H1 (cell line): ENCODE measurements at regions not wholly inside any gene's neighbourhood (a gene's known extent, or its start where the extent isn't known, plus 50 kb on each side); places are given as distances from the start of the nearest gene placed in this dataset.

Source experiments
- CTCF ChIA-PET: fragments of 300-600 bp; sonication (Branson Sonifier 250); formaldehyde crosslinking; loops from one replicate; lab custom pipeline; 2021; ENCODE audit not compliant: partially characterized antibody; lab: Charles Lee
- POLR2A ChIA-PET: fragments of 300-600 bp; sonication (Branson Sonifier 250); formaldehyde crosslinking; loops from one replicate; lab custom pipeline; 2021; ENCODE audit warnings: inconsistent platforms; ENCODE audit not compliant: partially characterized antibody; lab: Charles Lee
- DNase-seq, 2 experiments: peaks; one replicate each; pipeline versions ENCODE4 v3.0.0 to v3.0.0-alpha.2; 2010 to 2022; ENCODE audit warnings: low spot score in 2 of 2, low read depth in 1 of 2, mixed read lengths in 1 of 2
- FAIRE-seq: peaks from 2 replicates; lab custom pipeline; 2011; peaks lifted over from hg19 to GRCh38; lab: Jason Lieb, UNC
- H2AFZ ChIP-seq: 2 replicates; pipeline ENCODE4 v1.8.1; 2012; ENCODE audit warnings: low read length, inconsistent platforms
- H2AK5ac ChIP-seq: 2 replicates; pipeline ENCODE4 v1.6.1; 2013; ENCODE audit warnings: low read depth, low read length
- H2BK120ac ChIP-seq: replicated peaks from 2 replicates; pipeline ENCODE3; 2013; ENCODE audit warnings: low read depth, low read length, inconsistent platforms
- H2BK12ac ChIP-seq: 2 replicates; pipeline ENCODE4 v1.6.1; 2013; ENCODE audit warnings: low read depth, low read length
- H2BK15ac ChIP-seq: 2 replicates; pipeline ENCODE4 v1.6.1; 2013; ENCODE audit warnings: low read length
- H2BK20ac ChIP-seq: 2 replicates; pipeline ENCODE4 v1.6.1; 2013; ENCODE audit warnings: low read length
- H2BK5ac ChIP-seq: 2 replicates; pipeline ENCODE4 v1.6.1; 2013; ENCODE audit warnings: low read depth, low read length
- H3K14ac ChIP-seq: 2 replicates; pipeline ENCODE4 v1.6.1; 2013; ENCODE audit warnings: inconsistent platforms; ENCODE audit not compliant: insufficient read length
- H3K18ac ChIP-seq: 2 replicates; pipeline ENCODE4 v1.6.1; 2013; ENCODE audit warnings: low read length; ENCODE audit errors: extremely low read depth
- H3K23ac ChIP-seq: 2 replicates; pipeline ENCODE4 v1.6.1; 2013; ENCODE audit warnings: inconsistent platforms; ENCODE audit not compliant: insufficient read length
- H3K23me2 ChIP-seq: 2 replicates; pipeline ENCODE4 v1.6.1; 2013; ENCODE audit warnings: low read depth, low read length
- H3K27ac ChIP-seq: 2 replicates; pipeline ENCODE4 v1.6.1; 2011; ENCODE audit warnings: low read depth, low read length, inconsistent platforms
- H3K27me3 ChIP-seq, 4 experiments: replicated peaks in 1 of 4; 1 replicate in 1 of 4; 2 replicates in 3 of 4; pipeline versions ENCODE4 v1.6.1 to v1.8.1; 2011 to 2013; ENCODE audit warnings: low read length in 3 of 4, mild to moderate bottlenecking in 3 of 4, inconsistent platforms in 2 of 4, mixed read lengths in 2 of 4, moderate library complexity in 1 of 4; ENCODE audit not compliant: control insufficient read depth in 3 of 4, insufficient read depth in 3 of 4; ENCODE audit errors: extremely low read depth in 1 of 4
- H3K36me3 ChIP-seq, 4 experiments: 2 replicates each; pipeline versions ENCODE4 v1.6.1 to v1.8.1; 2011 to 2013; ENCODE audit warnings: mild to moderate bottlenecking in 4 of 4, low read length in 3 of 4, moderate library complexity in 2 of 4, control low read depth in 1 of 4, inconsistent platforms in 1 of 4; ENCODE audit not compliant: insufficient read depth in 4 of 4, control insufficient read depth in 2 of 4
- H3K4ac ChIP-seq: replicated peaks from 2 replicates; pipeline ENCODE3; 2013; ENCODE audit warnings: low read length, low read depth, mixed read lengths, inconsistent platforms; ENCODE audit not compliant: insufficient read length
- H3K4me1 ChIP-seq, 4 experiments: replicated peaks in 1 of 4; 1 replicate in 1 of 4; 2 replicates in 3 of 4; pipeline versions ENCODE4 v1.6.1 to v1.8.1; 2011 to 2013; ENCODE audit warnings: low read length in 3 of 4, inconsistent platforms in 2 of 4, mixed read lengths in 1 of 4; ENCODE audit not compliant: insufficient read depth in 4 of 4, control insufficient read depth in 3 of 4
- H3K4me2 ChIP-seq, 2 experiments: 2 replicates each; pipeline versions ENCODE4 v1.6.1 to v1.8.1; 2011 to 2013; ENCODE audit warnings: low read depth in 2 of 2, low read length in 2 of 2, control low read depth in 1 of 2, inconsistent platforms in 1 of 2, mild to moderate bottlenecking in 1 of 2; ENCODE audit not compliant: insufficient read depth in 1 of 2
- H3K4me3 ChIP-seq, 4 experiments: fragments of 200-600, 300-600 bp in 1 of 4; sonication (generic), shearing (Covaris generic), sonication (Bioruptor Twin) in 1 of 4; 2 replicates each; pipeline versions ENCODE4 v1.5.1 to v1.8.1; 2011 to 2016; ENCODE audit warnings: low read length in 4 of 4, low read depth in 3 of 4, control low read depth in 2 of 4, inconsistent platforms in 2 of 4, mild to moderate bottlenecking in 2 of 4, mixed read lengths in 1 of 4, moderate library complexity in 1 of 4; ENCODE audit not compliant: insufficient read depth in 2 of 4; ENCODE audit errors: extremely low read depth in 1 of 4
- H3K56ac ChIP-seq: replicated peaks from 2 replicates; pipeline ENCODE3; 2013; ENCODE audit warnings: low read depth, mild to moderate bottlenecking, mixed read lengths, low read length, inconsistent platforms; ENCODE audit not compliant: insufficient read length
- H3K79me1 ChIP-seq: 2 replicates; pipeline ENCODE4 v1.6.1; 2013; ENCODE audit warnings: low read depth, low read length, control low read depth
- H3K79me2 ChIP-seq, 2 experiments: 2 replicates each; pipeline versions ENCODE4 v1.6.1 to v1.8.1; 2012 to 2013; ENCODE audit warnings: low read length in 2 of 2, mild to moderate bottlenecking in 2 of 2, inconsistent platforms in 1 of 2; ENCODE audit not compliant: insufficient read depth in 2 of 2, control insufficient read depth in 1 of 2
- H3K9ac ChIP-seq, 4 experiments: replicated peaks in 1 of 4; 1 replicate in 1 of 4; 2 replicates in 3 of 4; pipeline versions ENCODE4 v1.6.1 to v1.8.1; 2011 to 2013; ENCODE audit warnings: low read depth in 3 of 4, low read length in 3 of 4, control low read depth in 2 of 4, mild to moderate bottlenecking in 2 of 4, moderate library complexity in 2 of 4, inconsistent platforms in 1 of 4; ENCODE audit errors: extremely low read depth in 1 of 4
- H3K9me3 ChIP-seq, 2 experiments: 2 replicates each; pipeline versions ENCODE4 v1.6.1 to v1.8.1; 2012 to 2013; ENCODE audit warnings: mild to moderate bottlenecking in 2 of 2, moderate library complexity in 2 of 2, control low read depth in 1 of 2, inconsistent platforms in 1 of 2, low read depth in 1 of 2, low read length in 1 of 2, mixed read lengths in 1 of 2; ENCODE audit not compliant: insufficient read depth in 2 of 2
- H4K20me1 ChIP-seq, 2 experiments: replicated peaks in 1 of 2; 2 replicates each; pipeline versions ENCODE3 to v1.8.1; 2011 to 2013; ENCODE audit warnings: inconsistent platforms in 2 of 2, low read length in 2 of 2, mild to moderate bottlenecking in 1 of 2; ENCODE audit not compliant: insufficient read depth in 2 of 2, control insufficient read depth in 1 of 2
- H4K5ac ChIP-seq: 2 replicates; pipeline ENCODE4 v1.6.1; 2013; ENCODE audit warnings: low read length, low read depth, mixed read lengths, inconsistent platforms; ENCODE audit not compliant: insufficient read length
- H4K8ac ChIP-seq: 2 replicates; pipeline ENCODE4 v1.8.0; 2013; ENCODE audit warnings: mild to moderate bottlenecking, moderate library complexity, low read length, inconsistent platforms; ENCODE audit not compliant: insufficient read depth; ENCODE audit errors: extremely low read depth
- H4K91ac ChIP-seq: replicated peaks from 2 replicates; pipeline ENCODE3; 2013; ENCODE audit warnings: low read length, mixed read lengths, inconsistent platforms; ENCODE audit not compliant: insufficient read length
- ATF3 ChIP-seq: IDR thresholded peaks from 2 replicates; pipeline ENCODE4 v1.6.1; 2011; ENCODE audit warnings: low read depth, mild to moderate bottlenecking, low read length; ENCODE audit not compliant: insufficient read depth
- E2F6 ChIP-seq: IDR thresholded peaks from 2 replicates; pipeline ENCODE4 v1.6.1; 2012; ENCODE audit warnings: inconsistent platforms
- GTF2F1 ChIP-seq: IDR thresholded peaks from 2 replicates; pipeline ENCODE4 v1.6.1; 2012; ENCODE audit warnings: low read depth, low read length, improper control_type of control experiment, borderline replicate concordance
- KDM4A ChIP-seq: IDR thresholded peaks from one replicate; pipeline ENCODE4 v1.7.1; 2012; ENCODE audit warnings: low read depth, mild to moderate bottlenecking, moderate library complexity, low read length, inconsistent platforms; ENCODE audit not compliant: severe bottlenecking
- PHF8 ChIP-seq: fragments of 200-600 bp; sonication (generic); conservative IDR thresholded peaks from 2 replicates; pipeline ENCODE4 v1.7.1; 2012; ENCODE audit warnings: low read depth, mild to moderate bottlenecking, inconsistent platforms, low read length, moderate library complexity
- POLR2A ChIP-seq, 2 experiments: IDR thresholded peaks; 1 replicate in 1 of 2; 2 replicates in 1 of 2; pipeline ENCODE4 v1.6.1; 2011; ENCODE audit warnings: low read depth in 2 of 2, low read length in 2 of 2, mild to moderate bottlenecking in 2 of 2; ENCODE audit errors: control extremely low read depth in 1 of 2
- RAD21 ChIP-seq, 2 experiments: IDR thresholded peaks in 1 of 2; conservative IDR thresholded peaks in 1 of 2; 2 replicates each; pipeline ENCODE4 v1.6.1; 2011; ENCODE audit warnings: low read depth in 2 of 2, low read length in 2 of 2, improper control_type of control experiment in 1 of 2, inconsistent platforms in 1 of 2, mild to moderate bottlenecking in 1 of 2, moderate library complexity in 1 of 2
- RFX5 ChIP-seq: IDR thresholded peaks from 2 replicates; pipeline ENCODE4 v1.6.1; 2011; ENCODE audit warnings: low read depth, low read length, improper control_type of control experiment, borderline replicate concordance
- RXRA ChIP-seq: IDR thresholded peaks from 2 replicates; pipeline ENCODE4 v1.6.1; 2011; ENCODE audit warnings: low read depth, mild to moderate bottlenecking, low read length, moderate library complexity; ENCODE audit not compliant: insufficient read depth
- SIN3A ChIP-seq, 2 experiments: IDR thresholded peaks in 1 of 2; conservative IDR thresholded peaks in 1 of 2; 2 replicates each; pipeline ENCODE4 v1.6.1; 2011 to 2012; ENCODE audit warnings: low read length in 2 of 2, improper control_type of control experiment in 1 of 2, low read depth in 1 of 2, mild to moderate bottlenecking in 1 of 2
- SP4 ChIP-seq: IDR thresholded peaks from 2 replicates; pipeline ENCODE4 v1.6.1; 2012; ENCODE audit warnings: low read length, inconsistent platforms
- TAF1 ChIP-seq: IDR thresholded peaks from 2 replicates; pipeline ENCODE4 v1.6.1; 2011; ENCODE audit warnings: mild to moderate bottlenecking, low read depth, low read length
- TAF7 ChIP-seq: optimal IDR thresholded peaks from 2 replicates; pipeline ENCODE3; 2011; ENCODE audit warnings: low read depth, mild to moderate bottlenecking, inconsistent platforms, low read length, moderate library complexity, borderline replicate concordance
- WGBS, 2 experiments: shearing (Covaris generic) in 1 of 2; methylation state at CpG; one replicate each; pipeline versions ENCODE4 v1.1.6 to v1.1.7; 2013 to 2015; ENCODE audit warnings: low lambda C conversion rate in 2 of 2, mixed read lengths in 2 of 2, inconsistent platforms in 1 of 2, low coverage in 1 of 2, missing lambda C conversion rate in 1 of 2; ENCODE audit not compliant: insufficient replicate concordance in 2 of 2, insufficient coverage in 1 of 2, insufficient read length in 1 of 2; ENCODE audit errors: extremely low coverage in 1 of 2, missing lambda C conversion rate in 1 of 2; 5-methylcytosine and 5-hydroxymethylcytosine counted together

GRCh38 chr9:86860006-86860405 is 87.3 kb downstream of the GAS1 start:
- Histone ChIP-seq H3K23me2 (no peaks in the 10 kb centered on the region), H3K4me3 (no peak overlapping the region), H3K36me3 (no peaks in the 10 kb centered on the region), H2AK5ac (no peak overlapping the region), H3K4me2 (no peak overlapping the region), H3K56ac (no peak overlapping the region), H3K9me3 (no peaks in the 10 kb centered on the region; a peak in 1 of 4 replicates), H3K14ac (no peak overlapping the region), H4K20me1 (no peaks in the 10 kb centered on the region), H3K79me1 (no peaks in the 10 kb centered on the region), H2BK15ac (no peak overlapping the region), H2BK5ac (no peak overlapping the region), H3K4me1 (0 out of 7 replicates have a peak, but pooled peaks cover 0 to 3% (median 0%) of the 10 kb centered on the region in 4 experiments), H3K27me3 (no peaks in the 10 kb centered on the region), H3K27ac (no peak overlapping the region), H4K91ac (no peak overlapping the region), H2AFZ (no peak overlapping the region; the same call in 1 of the 2 replicates), H3K4ac (no peak overlapping the region), H3K18ac (no peak overlapping the region), H2BK20ac (no peak overlapping the region), H4K8ac (no peak overlapping the region), H3K79me2 (no peaks in the 10 kb centered on the region), H4K5ac (no peak overlapping the region), H2BK12ac (no peak overlapping the region), H2BK120ac (no peak overlapping the region), H3K23ac (no peak overlapping the region), H3K9ac (no peak overlapping the region)
- FAIRE-seq (no peak), DNase-seq (no peak)
- 83% methylated on average over 6 of the region's 6 CpGs; no CpG with 5 or more reads in 1 of the 2 experiments for WGBS, 2 experiments
- CTCF ChIA-PET: interaction anchor here (1.1 to 1.7 kb wide), 4 partner anchors 14 to 222 kb away, joined by 3 to 5 read pairs (median 4); no protein-coding TSS in a partner anchor
- POLR2A ChIA-PET: no interaction called here
- TF ChIP-seq SP4 (no peak), E2F6 (no peak; the same call in 1 of the 2 replicates), PHF8 (no peak), TAF1 (no peak), TAF7 (no peak), RXRA (no peak), RAD21 (IDR thresholded peaks at IDR 0.05 in 1 of 2, conservative IDR thresholded peaks at IDR 0.05 in 1 of 2; ENCODE audit: low read depth in 2 of 2, low read length in 2 of 2) (no peak), KDM4A (no peak), POLR2A (IDR thresholded peaks at IDR 0.05; ENCODE audit: control extremely low read depth in 1 of 2, low read depth in 2 of 2, low read length in 2 of 2) (no peak), RFX5 (no peak), SIN3A (conservative IDR thresholded peaks at IDR 0.05 in 1 of 2, IDR thresholded peaks at IDR 0.05 in 1 of 2; ENCODE audit: low read depth in 1 of 2, low read length in 2 of 2) (no peak), GTF2F1 (no peak), ATF3 (no peak)
